Stimulated activated CD8-positive, alpha-beta memory T cell treated with anti-CD3 and anti-CD28 coated beads, Interleukin-7, amount 100 ng/mL, for 24 hours (primary cell): ENCODE measurements at regions not wholly inside any gene's neighbourhood (a gene's known extent, or its start where the extent isn't known, plus 50 kb on each side); places are given as distances from the start of the nearest gene placed in this dataset.

Experiments used
- DNase-seq: peaks from one replicate; pipeline ENCODE4 v3.0.0-alpha.2; 2020; ENCODE audit warnings: low read depth

DNA sequence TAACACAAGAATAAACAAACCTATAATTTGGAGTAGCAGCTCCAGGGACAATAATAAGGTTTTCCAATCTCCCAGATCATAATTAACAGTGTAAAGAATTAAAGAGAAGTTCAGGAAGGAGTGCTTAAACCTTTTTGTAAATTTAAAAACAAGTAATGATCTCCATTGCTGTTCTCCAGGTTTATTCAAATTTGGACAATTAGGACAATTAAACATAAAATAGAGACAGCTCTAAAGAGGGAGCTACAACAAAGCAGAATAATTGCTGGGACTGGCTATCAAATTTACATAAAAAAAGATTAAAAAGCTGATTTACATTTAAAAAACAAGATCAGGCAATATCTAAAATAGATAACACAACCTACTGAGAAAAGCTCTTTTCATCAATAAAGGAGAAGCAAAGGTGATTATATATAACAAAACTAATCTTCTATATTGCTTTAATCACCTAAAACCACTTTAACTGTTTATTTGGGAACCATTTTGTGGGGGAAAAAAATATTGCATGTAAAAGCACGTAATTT lies 80.1 kb upstream of the CREB1 start:
- DNase-seq = no peak

DNA sequence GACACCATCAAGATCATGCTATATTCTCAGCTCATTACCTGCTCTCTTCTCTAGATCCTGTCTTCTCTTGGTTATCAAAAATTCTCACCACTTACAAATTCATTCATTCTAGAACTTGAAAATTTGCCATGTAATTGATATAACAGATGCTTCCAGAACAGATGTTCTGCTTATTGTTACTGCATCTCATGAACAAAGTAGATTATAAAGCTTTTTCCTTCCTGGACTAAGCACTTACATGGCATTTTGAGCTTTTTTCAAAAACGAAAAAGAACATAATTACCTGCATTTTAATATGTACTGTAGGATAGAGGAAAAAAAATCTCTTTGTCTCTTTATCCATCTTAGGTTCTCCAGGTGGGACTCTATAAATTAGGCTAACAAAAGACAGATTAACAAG lies 79.6 kb upstream of the CREB1 start:
- no peak for DNase-seq

DNA sequence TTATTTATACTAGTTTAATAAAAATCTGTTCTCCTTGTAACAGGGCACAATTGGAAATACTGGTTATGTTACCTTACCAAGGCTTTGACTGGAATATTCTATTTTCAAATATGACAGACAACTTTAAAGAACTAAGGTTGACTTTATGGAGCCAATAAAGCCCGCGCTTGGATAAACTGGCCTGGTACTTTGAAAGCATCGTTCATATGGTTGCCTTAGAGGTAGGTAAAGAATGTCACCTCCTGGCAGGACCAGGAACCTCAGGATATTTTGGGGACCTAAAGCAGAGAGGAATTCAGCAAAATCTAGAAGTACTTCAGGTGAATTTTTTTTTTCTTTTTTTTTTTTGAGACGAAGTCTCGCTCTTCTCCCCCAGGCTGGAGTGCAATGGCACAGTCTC lies 71.2 kb upstream of the CREB1 start:
- no peak for DNase-seq

DNA sequence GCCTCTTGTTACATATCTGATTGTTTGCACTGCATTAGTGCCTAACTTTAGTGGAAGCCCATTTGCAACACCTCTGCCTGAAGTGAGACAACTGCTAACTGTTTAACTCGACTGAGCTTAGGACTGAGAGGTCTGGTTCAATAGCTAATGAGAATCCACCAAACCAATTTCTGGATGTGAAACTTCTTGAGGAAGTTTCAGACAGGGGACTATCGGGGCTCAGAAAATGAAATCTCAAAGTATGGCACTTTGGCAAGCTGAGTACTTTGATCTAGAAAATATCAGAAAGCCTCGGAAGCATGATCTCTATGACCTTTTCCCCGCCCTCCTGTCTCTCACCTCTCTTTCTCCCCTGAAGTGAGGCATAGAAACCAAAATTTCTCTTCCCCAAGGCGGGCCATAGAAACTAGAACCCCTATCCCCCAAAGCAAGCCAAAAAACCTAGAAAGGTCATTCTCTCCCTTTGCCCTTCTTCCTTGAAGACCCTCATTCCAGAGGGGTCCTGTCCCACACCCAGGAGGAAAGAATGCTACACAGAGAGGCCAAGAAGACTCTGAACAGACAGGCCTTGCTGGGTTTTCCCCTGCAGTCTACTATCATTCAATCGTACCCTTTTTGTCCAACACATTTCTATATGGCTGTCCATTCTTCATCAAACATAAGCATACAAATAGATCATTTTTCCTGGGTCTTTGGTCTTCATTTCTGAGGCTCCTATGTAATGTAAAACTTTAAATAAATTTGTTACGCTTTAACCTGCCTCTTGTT lies 69.6 kb upstream of the CREB1 start:
- no peak for DNase-seq

DNA sequence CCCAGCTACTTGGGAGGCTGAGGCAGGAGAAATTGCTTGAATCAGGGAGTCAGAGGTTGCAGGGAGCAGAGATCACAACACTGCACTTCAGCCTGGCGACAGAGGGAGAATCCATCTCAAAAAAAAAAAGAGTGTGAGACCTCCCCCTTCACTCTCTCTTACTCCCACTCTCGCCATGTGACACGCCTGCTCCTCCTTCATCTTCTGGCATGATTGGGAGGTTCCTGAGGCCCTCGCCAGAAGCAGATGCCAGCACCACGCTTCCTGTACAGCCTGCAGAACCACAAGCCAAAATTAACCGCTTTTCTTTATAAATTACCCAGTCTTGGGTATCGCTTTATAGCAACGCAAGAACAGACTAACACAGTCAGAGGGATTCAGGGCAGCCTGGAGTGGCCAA lies 66.3 kb upstream of the CREB1 start:
- DNase-seq = no peak

DNA sequence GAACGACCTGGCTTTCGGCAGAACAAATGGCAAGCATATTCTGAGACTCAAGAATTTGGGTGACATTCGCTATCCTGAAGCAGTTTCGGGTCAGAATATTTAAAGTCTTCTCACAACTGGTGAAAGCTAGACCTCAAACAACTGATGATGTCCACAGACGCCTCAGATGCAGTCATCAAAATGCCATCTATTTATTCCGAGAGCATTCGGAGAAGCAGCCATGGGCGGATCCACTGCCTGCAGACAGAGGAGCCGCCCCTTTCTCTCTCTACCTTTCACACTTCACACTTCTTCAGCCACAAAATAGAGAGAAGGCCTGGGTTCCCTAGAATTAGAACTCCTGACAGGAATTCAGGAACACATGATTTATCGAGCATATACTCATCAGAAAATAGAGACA lies 65.8 kb upstream of the CREB1 start:
- no peak for DNase-seq

DNA sequence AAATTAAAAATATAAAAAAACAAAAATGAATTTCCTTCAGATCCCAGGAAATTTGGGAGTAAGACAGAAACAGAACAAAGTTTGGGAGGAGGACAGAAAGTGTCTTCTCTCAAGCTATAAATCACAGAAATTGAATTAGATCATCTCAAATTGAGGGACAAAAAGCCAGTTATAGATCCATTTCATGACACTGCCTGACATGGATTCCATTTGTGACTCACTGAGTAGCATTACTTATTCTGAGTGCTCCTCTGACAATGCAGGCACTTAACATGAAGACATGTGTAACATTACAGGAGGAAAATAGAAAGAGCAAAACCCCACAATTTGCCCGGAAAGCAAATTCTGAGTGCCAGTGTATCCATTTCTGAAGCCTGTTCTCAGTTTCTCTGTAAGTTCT lies 63.9 kb upstream of the CREB1 start:
- no peak for DNase-seq

DNA sequence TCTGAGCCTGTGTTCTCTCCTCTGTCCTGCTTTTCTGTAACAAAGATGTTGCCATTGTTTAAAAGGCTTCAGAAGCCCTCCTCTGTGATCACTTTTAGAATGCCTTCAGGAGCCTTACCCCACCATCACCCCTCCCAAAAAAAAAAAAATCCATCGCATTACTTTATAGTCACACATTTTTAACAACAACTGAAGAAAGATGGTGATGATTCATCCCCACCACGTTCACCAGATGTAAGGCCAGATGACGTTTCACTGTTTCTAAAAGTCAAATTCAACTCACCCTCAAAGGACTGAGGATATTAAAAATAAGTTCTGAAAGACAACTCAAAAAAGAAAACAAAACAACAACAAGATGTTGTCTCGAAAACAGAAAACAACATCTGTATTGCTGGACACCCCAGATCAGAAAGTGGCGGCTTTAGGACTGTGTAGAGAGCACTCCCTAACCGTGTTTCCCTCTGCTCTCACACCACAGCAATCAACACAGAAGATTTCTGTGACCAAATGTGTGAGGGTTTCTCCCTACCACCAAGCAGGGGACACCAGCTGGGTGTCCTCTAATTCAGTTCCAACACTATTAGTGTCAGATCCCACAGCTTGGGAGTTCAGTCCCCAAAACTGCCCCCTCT lies 61.9 kb upstream of the CREB1 start:
- DNase-seq = no peak

DNA sequence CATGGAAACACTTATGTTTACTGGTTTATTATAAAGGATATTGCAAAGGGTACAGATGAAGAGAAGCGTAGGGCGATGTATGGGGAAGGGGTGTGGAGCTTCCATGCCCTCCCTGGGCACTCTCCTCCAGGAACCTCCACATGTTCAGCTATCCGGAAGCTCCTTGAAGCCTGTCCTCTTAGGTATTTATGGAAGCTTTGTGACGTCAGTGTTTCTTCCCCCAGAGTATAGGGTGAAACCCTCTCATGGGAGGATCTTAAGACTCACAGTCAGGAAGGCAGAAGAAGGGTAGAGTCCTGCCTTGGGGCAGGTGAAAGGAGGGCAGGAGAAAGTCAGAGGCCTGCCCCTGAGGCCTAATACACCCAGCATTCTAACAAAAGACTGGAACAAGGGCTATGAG lies 61.3 kb upstream of the CREB1 start:
- no peak for DNase-seq

DNA sequence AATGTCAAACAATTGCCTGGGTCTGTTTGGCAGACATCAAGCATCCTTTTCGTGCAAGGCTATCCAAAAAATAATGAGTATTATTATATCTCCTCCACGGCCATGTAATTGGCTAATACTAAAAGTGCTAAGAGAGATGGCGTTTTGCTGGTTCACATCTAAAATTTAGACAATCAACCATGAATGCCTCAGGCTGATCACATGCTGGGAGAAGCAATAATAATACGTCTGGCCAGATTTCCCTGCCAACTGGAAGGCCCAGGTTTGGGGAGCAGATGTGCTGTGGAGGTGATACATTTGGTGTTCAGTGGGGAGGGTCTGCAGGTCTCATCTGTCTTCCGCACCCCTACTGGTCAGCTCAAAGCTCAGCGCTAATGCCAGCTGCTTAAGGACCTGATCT lies 60.3 kb upstream of the CREB1 start:
- DNase-seq = no peak

DNA sequence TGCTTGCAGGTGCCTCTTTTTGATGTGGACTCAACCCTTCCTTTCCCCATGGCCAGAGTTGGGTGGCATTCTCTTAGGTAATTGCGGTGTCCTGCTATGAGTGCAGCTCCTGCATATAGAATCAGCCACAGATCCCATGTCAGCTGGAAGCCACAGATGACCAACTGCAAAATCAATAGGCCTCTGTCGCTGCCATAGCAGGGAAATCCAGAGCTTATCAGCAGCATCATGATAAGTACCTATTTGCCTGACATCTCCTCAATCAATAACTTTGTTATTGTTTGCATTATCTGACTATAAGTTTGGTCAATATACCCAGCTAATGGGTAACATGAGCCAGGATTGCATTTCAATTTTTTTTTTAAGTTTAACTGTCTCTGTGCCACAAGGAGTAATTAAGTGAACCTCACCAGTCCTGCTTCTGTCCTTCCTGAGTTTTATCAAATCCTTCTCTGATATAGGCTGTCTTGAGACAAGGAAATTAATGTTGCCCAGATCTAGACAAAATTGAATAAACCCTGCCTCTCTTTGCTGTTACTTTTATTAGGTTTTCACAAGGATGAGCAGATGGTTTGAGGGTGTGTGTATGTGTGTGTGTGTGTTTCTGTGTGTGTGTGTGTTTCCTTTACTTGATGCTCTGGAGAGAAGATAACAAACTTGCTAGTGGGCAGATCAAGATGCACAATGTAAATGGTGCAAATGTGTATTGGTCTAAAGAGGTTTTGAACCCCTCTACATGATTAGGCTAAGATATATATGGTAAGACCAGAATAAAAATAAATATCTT lies 59.6 kb upstream of the CREB1 start:
- DNase-seq = no peak

DNA sequence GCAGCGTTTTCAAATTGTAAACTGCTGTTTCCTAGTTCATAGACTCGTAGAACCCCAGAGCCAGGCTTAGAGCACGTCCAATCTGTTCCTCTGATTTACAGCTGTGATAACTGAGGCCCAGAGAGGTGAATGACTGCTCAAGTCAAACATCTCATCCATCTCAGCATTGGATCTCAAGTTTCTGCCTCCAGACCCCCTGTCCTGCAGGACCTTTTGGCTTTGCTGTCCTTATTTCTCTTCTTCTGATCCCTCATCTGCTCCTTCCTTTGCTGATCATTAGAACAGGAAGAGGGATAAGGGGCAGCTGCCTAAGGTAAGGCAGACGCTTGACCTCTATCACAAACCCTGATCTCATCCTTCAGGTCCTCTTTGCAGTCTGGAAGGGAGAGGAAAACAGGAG lies 58.5 kb upstream of the CREB1 start:
- DNase-seq = no peak

DNA sequence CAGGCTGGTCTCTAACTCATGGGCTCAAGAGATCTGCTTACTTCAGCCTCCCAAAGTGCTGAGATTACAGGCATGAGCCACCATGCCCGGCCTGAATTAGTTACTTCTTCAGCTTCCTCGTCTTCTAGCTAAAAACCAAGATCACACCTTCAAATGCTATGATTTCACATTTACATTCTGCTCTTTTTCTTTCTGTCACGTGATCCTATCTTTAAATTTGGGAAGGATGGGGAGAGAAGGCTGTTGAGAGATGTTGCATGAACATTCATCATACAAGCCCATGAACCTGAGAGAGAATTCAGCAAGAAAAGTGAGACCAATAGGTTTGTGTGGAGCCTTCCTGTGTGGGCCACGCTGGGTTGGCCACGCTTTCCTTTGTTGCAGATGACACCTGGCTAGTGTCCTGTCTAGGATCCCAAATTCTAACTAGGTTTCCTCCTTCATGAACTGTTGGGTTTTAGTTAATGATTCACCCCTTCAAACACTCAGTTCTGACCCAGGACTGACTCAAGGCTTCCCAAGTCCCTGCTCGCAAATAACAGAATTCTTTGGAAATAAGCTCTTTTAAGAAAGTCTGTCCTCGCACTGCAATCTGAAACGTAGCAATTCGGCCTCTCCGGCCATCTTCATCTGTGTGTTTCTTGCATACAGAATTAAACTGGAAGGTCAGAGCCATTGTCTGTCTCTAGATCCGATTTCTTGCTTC lies 57.3 kb upstream of the CREB1 start:
- no peak for DNase-seq

DNA sequence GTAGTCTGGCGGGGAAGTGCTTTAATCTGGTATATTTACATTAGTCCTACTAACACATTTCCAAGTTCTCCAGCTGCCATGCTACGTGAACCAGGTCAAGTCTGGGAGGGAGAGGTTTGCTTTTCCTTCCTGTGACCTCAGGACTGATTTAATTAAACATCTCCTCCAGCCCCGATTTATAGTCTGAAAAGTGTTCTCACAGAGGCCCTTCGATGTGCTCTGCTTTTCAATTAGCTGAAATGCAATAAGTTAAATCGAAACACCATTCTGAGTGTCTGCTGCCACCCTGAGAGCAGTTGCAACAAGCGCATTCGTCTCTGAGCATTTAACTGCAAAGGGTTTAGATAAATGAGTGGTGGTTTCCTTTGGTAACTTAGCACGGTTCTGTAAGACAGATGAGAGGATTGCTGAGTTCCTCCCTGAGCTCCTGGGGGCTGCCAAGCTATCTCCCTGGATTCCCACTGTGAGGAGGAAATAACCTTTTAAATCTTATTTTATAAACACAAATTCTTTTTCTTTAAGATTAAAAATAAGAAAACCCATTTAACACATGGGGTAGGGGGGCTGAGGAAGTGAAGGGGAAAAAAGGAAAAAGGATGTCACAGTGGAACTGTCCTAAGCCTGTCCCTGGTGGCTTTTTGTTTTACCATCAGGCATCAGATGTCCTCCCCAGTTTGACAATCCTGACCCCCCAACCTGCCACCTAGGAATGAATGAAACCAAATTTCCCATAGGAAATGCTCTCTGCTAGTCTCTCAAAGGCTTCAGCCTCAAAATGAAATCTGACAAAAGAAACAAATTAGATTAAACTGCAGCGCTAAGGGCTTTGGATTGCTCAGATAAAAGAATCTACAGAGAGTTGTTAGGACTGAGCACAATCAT lies 56.5 kb upstream of the CREB1 start:
- DNase-seq = no peak

DNA sequence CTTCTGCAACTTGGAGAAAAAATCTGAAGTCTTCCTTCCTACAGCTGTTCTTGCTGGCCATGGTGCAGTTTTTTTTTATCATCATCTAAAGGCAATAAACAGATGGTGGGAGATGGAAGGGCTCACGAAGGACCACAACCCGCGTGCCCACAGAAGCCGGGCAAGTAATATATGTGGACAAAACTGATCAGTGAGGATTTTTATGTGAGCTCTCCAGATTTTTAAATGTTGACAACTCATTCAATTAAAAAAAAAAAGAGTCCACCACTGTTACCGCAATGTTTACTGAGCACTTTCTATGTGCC lies 55.9 kb upstream of the CREB1 start:
- no peak for DNase-seq

DNA sequence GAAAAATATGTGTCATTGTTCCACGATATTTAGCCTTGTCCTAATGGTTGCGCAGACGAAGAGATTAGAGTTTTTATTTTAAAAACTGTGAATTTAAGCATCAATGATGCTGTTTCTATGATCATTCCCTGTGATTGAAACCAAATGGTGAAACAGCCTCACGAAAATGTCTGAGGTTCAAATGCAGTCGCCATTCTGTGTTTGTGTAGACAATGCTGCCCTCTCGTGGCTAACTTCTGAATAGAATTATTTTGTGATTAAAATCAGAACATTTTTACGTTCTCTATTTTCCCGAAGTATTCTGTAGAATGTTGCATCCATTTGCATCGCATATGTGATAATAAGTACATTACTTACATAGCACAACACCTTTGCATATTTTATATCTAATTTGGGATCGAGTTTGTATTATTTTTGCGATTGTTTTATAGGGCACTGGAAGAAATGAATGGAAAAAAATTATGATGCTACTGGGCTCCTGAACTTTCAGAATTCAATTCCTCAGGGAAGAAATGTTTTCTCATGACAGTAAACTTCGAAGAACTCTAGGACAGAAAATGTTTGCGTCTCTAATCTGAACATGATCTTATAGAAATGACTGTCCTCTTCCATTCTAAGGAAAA lies 54.8 kb upstream of the CREB1 start:
- no peak for DNase-seq

DNA sequence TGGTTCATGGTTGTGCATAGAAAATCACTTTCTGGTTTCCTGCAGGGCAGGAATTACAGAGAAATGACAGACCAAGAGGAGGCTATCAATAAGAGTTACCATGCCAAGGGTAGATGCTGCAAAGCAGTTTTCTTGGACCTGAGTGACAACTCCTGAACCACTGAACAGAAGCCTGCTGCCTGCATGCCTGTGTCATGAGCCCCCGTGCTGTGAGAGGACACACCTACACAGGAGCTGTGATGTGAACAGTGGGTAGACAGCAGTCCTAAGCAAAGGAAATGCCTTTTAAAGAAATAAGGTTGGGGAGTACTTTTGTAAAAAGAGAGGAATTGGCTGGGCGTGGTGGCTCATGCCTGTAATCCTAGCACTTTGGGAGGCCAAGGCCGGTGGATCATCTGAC lies 54.2 kb upstream of the CREB1 start:
- no peak for DNase-seq

DNA sequence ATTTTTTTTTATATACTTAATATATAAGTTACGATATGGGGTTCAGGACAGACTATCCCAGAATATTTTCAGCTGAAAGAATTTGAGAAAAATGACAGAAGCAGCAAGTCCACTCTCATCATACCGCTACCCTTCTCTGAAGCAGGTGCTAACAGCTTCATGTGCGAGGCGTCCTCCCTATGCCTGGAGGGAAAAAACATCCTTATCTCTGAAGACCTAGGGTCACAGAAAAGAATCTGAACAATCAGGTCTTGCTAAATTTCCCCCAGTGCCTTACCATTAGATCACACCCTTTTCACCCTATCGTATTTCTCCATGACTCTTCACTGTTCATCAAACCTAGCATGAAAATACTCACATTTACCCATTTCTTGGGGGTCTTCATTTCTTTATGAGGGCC lies 51.9 kb upstream of the CREB1 start:
- no peak for DNase-seq

DNA sequence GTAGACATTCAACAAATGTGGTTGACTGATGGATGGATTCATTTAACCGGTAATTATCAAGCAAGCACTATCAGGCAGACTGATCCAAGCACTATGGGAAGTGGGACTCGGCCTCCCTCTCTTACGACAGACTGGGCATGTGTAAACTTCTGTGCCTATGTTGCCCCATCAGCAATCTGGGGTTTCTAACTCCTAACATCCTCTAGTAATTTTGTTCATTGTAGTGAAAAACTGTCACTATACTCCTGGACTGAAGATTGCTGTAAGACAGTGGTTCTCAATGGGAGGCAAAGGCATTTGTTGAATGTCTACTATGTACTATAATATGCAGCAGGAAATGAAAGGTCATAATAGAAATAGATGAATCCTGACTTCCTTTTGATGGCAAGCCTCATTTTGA lies 51.2 kb upstream of the CREB1 start:
- DNase-seq = no peak

DNA sequence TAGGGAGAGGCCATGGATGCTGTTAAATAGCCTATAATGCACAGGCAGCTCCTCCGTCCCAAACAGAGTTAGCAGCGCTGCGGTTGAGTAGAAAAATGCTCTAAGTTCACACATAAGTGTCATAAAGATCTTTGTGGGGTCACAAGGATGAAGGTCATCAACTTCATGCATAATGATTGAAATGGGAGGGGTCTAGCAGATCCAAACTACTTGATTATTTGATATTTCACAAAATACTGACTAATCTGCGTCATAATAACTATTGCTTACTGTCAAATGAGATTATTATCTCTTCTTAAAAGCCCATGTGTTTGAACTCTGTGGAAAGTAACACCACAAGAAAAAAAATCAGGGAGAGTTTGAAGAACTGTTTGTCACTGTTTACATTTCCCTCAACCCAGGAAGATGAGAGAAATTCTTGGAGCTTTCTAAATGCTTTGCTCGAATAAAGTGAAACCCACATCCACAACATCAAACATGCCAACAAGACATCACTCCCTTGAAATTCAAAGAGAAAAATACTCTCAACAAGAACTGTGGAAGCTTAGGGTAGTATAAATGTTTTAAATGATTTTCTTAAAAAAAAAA lies 50.5 kb upstream of the CREB1 start:
- DNase-seq = no peak
